Glomerular endothelial cell (primary cell): ENCODE measurements at regions not wholly inside any gene's neighbourhood (a gene's known extent, or its start where the extent isn't known, plus 50 kb on each side); places are given as distances from the start of the nearest gene placed in this dataset.

Experiments used
- DNase-seq: peaks from one replicate; pipeline ENCODE4 v3.0.0-alpha.2; 2011; ENCODE audit warnings: low read depth, low spot score; ENCODE audit errors: extremely low read depth

DNA sequence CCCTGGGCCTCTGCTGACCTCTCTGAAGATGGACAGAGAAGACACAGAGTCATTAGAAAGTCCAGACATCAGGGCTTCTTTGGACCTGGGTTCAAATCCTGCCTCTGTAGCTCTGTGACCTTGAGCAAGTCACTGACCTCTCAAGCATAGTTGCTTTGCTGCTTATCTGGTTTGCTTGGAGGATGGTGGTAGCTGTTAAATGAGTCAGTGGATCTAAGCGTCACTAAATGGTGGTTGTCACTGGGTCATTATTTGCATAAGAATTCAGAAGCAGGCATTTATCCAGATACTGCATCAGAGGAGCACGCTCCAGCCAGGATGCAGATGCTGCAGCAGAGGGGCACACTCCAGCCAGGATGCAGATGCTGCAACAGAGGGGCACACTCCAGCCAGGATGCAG, 229.2 kb downstream of the GLI2 start:
- no peak for DNase-seq

- DNase-seq, result no peak
Measured at GRCh38 chr2:120966510-120967254, 231.0 kb downstream of the GLI2 start.

DNA sequence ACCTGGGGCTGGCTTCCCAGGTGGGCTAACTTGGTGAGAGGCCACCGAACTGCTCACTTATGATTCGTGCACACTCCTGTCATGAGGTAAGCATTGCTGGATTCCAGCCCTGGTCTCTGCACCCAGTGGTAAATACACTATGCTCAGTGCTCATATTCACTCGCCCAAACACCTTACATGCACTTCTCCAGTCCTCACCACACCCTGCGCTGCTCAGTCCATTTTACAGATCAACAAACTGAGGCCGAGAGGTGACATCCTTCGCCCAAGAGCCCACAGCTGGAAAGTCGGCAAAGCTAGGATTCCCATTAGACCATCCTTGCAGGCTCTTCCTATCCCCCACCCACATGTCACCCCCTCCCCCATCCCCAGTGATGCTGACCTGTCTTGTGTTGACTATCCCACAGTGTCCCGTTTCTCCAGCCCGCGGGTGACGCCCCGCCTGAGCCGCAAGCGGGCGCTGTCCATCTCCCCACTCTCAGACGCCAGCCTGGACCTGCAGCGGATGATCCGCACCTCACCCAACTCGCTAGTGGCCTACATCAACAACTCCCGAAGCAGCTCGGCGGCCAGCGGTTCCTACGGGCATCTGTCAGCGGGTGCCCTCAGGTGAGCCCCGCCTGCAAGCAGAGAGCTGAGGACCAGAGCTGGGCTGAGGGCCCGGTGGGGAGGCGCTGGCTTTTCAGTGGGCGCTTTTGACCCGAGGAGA, 232.8 kb downstream of the GLI2 start:
- DNase-seq, result no peak

DNA sequence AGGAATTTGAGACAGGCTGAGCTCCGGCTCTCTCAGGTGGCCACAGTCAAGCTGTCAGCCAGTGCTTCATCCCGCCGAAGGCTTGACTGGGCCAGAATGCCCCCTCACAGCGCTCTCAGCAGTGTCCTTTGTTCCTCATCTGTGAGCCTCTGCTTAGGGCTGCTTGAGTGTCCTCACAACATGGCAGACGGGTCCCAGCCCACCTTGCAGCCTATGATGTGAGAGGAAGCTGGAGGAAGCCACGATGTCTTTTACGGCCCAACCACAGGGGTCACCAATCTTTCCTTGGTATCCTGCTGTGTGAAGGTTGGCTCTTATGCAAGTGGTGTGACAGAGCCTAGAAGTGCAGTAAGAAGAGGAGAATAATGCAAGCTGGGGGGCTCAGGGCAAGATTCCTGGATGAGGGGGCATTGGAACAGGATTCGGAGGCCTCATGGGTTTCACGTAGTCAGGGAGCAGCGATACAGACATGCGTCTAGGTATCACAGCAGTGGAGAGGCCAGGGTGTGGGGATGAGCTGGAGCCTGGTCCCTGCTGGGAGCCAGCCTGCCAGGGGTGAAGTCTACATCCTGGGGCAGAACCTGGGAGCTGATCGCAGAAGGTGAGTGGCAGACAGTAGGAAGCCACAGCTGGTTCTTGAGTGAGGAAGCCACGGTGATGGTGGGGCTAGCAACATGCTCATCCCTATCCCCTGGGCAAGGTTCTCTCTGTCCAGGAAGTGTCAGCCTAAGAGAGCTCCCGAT, 234.1 kb downstream of the GLI2 start:
- no peak for DNase-seq

- DNase-seq, result no peak
Measured at GRCh38 chr2:120971866-120972265, 236.2 kb downstream of the GLI2 start.

- no peak for DNase-seq
Measured at GRCh38 chr2:120972286-120972685, 236.6 kb downstream of the GLI2 start.

GRCh38 chr2:120973196-120973595, 237.5 kb downstream of the GLI2 start:
- DNase-seq, result no peak

DNA sequence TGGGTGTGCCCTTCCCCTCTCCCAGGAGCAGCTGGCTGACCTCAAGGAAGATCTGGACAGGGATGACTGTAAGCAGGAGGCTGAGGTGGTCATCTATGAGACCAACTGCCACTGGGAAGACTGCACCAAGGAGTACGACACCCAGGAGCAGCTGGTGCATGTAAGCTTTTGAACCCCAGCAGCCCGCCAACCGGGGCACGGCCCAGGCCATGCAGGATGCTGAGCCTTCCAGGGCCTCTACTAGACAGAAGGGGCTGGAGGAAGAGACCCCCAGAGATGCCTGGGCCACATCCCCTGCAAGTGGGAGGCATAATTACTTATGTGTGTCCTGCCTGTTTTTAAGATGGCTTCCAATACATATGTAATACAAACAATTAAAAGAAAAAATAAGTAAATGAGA, 239.3 kb downstream of the GLI2 start:
- no peak for DNase-seq

- DNase-seq, result no peak
Measured at GRCh38 chr2:120976501-120977307, 241.0 kb downstream of the GLI2 start.

GRCh38 chr2:120977582-120978358, 242.1 kb downstream of the GLI2 start:
- DNase-seq, result no peak

GRCh38 chr2:120978359-120979050, 242.8 kb downstream of the GLI2 start:
- DNase-seq, result no peak

GRCh38 chr2:120979398-120979797, 243.7 kb downstream of the GLI2 start:
- DNase-seq, result no peak

- no peak for DNase-seq
Measured at GRCh38 chr2:120979921-120980320, 244.3 kb downstream of the GLI2 start.

DNA sequence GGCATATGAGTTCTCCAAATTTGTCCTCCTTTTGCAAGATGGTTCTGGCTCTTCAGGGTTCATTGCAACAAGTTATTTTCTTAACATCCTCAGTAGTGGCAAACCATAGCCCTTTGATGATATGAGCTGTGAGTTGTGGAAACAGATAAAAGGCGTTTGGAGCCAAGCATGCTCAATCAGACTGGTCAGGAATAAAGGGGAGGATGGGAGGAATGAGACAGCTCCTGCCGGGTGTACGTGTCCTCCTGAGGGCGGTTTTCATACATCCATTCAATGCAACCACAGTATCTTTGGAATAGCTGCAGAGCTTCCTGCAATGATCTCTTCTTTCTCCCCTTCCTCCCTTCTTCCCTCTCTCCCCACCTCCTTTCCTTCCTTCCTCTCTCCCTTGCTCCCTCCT, 245.8 kb downstream of the GLI2 start:
- no peak for DNase-seq

- DNase-seq, result no peak
Measured at GRCh38 chr2:120982598-120982997, 246.9 kb downstream of the GLI2 start.

DNA sequence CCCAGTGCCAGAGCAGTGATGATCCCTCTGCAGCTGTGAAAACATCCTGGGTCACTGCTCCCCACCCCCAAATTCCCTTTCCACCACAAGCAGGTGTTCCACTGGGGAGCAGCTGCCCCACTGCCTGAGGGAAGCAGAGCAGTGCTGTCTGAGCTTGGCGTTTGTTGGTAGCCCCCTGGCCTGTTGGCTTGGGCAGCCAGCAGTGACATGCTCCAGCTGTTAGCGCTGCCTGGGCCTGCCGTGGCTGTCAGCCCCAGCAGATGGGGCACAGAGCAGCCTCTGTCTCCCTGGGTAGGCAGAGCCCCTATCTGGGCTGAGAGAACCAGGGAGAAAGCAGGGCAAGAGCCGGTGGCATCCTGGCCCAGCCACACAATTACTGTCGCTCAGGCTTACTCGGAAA, 247.7 kb downstream of the GLI2 start:
- no peak for DNase-seq

DNA sequence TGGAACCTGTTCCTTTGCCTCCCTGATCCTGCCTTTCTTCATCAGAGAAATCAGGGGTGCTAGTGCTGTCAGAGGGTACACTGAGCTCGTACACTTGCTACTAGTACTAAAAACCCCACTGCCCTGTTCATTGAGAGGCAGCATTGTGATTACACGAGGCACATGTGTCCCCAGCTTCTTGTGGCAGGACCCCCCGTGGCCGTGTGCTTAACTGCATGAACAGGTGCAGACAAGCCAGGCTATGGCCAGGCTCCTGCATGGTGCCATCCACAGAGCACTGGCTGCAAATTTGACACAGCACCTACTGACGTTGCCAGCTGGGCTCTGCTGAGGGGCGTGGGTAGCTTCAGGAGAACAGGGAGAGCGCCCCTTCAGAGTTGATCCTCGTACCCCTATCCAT, 248.4 kb downstream of the GLI2 start:
- no peak for DNase-seq

- DNase-seq, result no peak
Measured at GRCh38 chr2:120984452-120985173, 248.9 kb downstream of the GLI2 start.
